ENCODE measurements at regions not wholly inside any gene's neighbourhood (a gene's known extent, or its start where the extent isn't known, plus 50 kb on each side); places are given as distances from the start of the nearest gene placed in this dataset.

DNA sequence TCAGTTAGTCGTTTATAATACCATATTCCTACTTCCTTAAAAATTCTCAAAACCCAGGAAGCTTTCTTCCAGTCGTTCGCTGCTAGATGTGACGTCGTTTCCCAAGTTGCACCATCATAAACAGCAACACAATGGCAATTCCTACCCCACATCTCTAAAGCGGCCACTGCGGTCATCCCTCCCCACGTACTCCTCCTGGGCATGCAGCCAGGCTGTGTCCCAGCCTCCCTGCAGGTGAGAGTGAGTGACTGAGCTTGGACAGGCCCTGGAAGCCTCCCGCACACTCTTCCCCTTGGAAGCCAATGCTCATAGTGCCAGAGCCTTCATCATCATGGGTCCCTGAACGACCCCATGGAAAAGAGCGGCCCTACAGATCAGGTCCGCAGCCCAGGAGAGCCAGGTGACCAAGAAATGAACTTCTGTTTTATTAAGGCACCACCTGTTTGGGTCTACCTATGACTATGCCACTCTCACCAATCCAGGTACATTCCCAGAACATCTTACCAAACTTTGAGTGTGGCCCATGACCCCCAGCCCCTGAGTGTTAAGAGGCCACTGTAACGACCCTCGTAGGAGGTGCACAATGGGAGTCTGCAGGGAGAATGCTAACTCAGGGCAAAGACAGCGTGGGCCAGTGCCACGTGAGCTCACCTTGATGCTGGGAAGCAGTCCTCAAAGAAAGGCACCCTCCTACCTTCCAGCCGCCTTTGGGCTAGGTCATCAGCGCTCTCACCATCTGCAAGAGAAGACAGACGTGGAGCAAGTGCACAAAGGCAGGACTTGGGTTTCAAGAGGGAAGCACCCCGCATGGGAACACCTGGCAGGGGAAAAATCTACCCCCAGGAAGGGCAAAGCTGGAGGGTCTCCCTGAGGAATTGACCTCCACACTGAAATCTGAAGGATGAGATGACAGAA lies 74.7 kb upstream of the RAB6C start:
- TF ChIP-seq, protein P1, sequence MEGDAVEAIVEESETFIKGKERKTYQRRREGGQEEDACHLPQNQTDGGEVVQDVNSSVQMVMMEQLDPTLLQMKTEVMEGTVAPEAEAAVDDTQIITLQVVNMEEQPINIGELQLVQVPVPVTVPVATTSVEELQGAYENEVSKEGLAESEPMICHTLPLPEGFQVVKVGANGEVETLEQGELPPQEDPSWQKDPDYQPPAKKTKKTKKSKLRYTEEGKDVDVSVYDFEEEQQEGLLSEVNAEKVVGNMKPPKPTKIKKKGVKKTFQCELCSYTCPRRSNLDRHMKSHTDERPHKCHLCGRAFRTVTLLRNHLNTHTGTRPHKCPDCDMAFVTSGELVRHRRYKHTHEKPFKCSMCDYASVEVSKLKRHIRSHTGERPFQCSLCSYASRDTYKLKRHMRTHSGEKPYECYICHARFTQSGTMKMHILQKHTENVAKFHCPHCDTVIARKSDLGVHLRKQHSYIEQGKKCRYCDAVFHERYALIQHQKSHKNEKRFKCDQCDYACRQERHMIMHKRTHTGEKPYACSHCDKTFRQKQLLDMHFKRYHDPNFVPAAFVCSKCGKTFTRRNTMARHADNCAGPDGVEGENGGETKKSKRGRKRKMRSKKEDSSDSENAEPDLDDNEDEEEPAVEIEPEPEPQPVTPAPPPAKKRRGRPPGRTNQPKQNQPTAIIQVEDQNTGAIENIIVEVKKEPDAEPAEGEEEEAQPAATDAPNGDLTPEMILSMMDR (IDR thresholded peaks at IDR 0.05; ENCODE audit: insufficient read depth, low read depth, low read length): no peak

DNA sequence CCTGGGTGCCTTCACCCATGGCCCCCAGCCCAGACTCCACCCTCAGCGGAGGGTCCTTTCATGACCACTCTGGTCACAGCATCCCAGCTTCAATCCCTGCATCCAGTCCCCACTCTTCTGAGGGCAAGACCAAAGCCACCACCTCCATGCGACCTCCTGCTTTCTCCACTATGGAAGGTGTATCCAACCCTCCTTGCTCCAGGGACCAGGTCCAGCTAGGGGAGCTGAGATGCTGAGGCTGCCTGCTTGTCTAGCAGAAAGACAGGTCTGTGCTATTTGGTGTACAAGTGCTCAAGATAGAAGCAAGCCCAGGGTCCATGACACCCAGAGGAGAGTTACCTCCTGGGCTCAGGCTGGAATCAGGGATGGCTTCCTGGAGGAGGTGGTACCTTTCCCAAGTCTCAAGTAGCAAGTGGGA lies 73.8 kb upstream of the RAB6C start:
- no peak overlapping the region for H3K4me3 ChIP-seq (ENCODE audit: low read depth, low read length)
- DNase-seq (ENCODE audit: low read depth): no peak
- TF ChIP-seq, protein P1 (IDR thresholded peaks at IDR 0.05; ENCODE audit: insufficient read depth, low read depth, low read length): no peak

More for the DNA sequence above, 74.7 kb upstream of the RAB6C start:
- H3K4me3 ChIP-seq (ENCODE audit: low read depth, low read length): no peak overlapping the region
- no peak for DNase-seq (ENCODE audit: low read depth)

DNA sequence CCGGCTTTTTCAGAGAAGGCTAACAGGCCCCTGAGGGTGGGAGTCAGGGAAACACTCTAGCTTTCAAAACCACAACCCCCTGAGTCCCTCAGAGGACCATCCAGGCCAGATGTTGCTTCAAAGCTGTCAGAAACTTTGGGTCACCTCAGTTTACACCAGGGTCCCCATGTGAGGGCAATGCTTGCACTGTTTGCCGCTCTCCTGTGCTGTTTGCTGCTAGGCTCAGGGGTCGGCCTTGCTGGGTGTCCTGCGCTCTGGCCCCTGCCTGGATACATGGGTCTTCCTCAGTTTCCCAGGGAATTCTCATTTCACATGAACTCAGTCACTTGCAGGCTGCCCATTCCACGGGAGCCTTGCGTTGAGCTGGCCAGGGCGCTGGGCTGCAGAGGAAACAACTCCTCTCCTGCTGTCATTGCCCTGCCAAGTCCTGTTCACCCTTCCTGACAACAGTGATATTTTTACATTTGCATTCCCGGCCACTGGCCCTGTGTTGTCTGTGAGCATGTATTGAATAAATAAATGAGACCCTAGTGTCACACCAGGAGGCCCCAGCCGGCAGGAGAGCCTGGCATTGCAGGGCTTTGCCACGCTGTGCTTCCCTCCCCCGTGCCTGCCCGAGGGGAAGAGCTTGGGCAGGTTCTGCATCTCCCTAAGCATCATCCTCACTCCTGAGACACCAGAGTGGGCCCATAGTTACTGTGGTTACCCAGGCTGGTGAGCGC lies 73.2 kb upstream of the RAB6C start:
- DNase-seq (ENCODE audit: low read depth): no peak

DNA sequence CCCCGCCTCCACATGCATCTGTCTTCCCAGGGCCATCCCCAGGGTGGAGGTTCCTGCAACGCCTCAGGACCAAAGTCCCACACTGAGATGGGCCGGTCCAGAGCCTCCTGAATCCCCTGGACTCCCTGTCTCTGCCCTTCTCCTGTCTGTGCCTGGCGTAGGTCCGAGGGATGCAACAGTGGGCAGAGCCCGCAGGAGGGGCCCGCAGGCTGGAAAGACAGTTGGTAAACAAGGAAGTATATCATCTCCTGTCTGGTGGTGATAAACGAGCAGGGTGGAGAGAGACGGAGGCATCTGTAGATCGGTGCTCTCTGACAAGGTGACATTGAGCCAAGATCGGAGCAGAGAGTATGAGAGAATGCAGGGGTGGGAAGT lies 72.6 kb upstream of the RAB6C start:
- DNase-seq (ENCODE audit: low read depth): no peak
- TF ChIP-seq, protein P1 (IDR thresholded peaks at IDR 0.05; ENCODE audit: insufficient read depth, low read depth, low read length): no peak
- no peak overlapping the region for H3K4me3 ChIP-seq (ENCODE audit: low read depth, low read length)

More for the DNA sequence above, 73.2 kb upstream of the RAB6C start:
- no peak overlapping the region for H3K4me3 ChIP-seq (ENCODE audit: low read depth, low read length)
- TF ChIP-seq, protein P1 (IDR thresholded peaks at IDR 0.05; ENCODE audit: insufficient read depth, low read depth, low read length): no peak

DNA sequence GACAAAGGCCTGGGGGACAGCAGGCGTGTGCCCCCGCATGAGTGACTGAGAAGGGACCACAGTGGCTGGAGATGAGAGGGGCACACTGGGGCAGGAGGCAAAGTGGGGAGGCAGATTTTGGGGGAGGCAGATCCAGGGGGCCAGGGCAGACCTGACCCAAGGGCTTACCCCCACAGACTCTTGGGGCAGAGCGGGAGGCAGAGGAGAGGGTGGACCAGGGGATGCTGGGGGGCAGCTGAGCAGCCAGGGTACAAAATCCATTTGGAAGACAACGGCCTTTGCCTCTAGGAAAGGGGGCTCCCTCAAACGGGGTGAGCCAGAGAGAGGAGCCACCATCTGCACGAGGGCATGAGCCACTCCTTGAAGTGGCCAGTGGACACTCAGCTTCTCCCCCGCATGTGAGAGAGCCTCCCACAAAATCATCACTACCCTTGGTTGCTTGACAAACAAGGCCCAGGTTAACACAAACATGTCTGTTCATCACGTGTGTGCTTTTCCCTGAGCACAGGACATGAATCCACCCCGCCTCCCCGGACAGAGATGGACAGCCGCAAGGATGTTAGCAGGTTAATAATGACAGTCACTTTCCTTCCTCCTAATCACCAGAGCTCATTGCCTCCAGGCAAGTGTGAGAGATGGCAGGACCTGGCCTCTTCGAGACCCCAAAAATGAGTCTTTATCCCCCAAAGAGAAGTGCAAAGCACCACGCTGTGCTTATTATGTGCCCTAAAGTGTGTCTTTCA lies 72.0 kb upstream of the RAB6C start:
- H3K4me3 ChIP-seq (ENCODE audit: low read depth, low read length): no peak overlapping the region
- TF ChIP-seq, protein P1 (IDR thresholded peaks at IDR 0.05; ENCODE audit: insufficient read depth, low read depth, low read length): no peak
- DNase-seq (ENCODE audit: low read depth): no peak

DNA sequence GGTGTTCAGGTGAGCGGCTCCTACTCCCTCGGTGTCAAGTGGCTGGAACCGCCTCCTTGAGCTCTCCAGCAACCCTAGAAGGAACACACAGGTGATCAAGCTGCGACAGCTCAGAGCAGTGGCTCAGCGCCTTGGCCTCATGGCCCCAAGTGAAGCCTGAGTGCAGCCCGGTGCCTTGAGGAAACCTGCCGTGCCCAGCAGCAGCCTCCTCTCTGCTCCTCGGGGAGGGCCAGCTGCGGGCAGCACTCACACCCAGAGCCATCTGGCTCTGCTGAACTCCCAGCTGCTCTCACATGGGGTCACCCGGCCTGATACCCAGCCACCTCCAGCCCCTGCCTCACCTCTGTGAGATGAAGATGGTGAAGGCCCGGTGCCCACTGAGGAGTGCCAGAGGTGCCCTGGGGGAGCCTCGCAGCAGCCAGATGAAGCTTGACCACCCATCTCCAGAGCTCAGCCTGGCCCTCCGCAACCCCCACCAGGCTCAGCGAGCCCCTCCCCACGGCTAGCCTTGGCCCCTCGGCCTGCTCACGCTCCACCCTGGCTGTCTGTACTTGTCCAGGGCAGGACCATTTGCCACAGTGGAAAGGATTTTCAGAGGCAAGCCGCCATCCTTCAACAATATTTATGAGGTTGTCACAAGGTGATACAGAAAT lies 70.6 kb upstream of the RAB6C start:
- H3K4me3 ChIP-seq (ENCODE audit: low read depth, low read length): no peak overlapping the region
- TF ChIP-seq, protein P1 (IDR thresholded peaks at IDR 0.05; ENCODE audit: insufficient read depth, low read depth, low read length): no peak
- no peak for DNase-seq (ENCODE audit: low read depth)

Data from fibroblast of villous mesenchyme (primary cell).